NT2/D1 (cell line): ENCODE measurements at regions not wholly inside any gene's neighbourhood (a gene's known extent, or its start where the extent isn't known, plus 50 kb on each side); places are given as distances from the start of the nearest gene placed in this dataset.
"Not testable (repeated sequence)": the region's sequence is repeated elsewhere in the genome, so short reads cannot be mapped to it uniquely, and the experiment has no call there.

Experiments used
- SUZ12 ChIP-seq: IDR thresholded peaks from 2 replicates; pipeline ENCODE4 v1.6.1; 2011; ENCODE audit not compliant: insufficient read length, insufficient read depth; ENCODE audit errors: extremely low read depth
- YY1 ChIP-seq: IDR thresholded peaks from 2 replicates; pipeline ENCODE4 v1.6.1; 2011; ENCODE audit not compliant: insufficient read length, insufficient read depth
- ZNF274 ChIP-seq: IDR thresholded peaks from 2 replicates; pipeline ENCODE4 v1.6.1; 2011; ENCODE audit warnings: mild to moderate bottlenecking, low read depth, low read length

DNA sequence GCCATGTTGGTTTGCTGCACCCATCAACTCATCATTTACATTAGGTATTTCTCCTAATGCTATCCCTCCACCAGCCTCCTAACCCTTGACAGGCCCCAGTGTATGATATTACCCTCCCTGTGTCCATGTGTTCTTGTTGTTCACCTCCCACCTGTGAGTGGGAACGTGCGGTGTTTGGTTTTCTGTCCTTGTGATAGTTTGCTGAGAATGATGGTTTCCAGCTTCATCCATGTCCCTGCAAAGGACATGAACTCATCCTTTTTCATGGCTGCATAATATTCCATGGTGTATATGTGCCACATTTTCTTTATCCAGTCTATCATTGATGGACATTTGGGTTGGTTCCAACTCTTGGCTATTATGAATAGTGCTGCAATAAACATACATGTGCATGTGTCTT is 184.0 kb downstream of the EDEM1 start:
- TF ChIP-seq YY1, ZNF274, SUZ12: not testable (repeated sequence)
